PC-3 (cell line): ENCODE measurements at regions not wholly inside any gene's neighbourhood (a gene's known extent, or its start where the extent isn't known, plus 50 kb on each side); places are given as distances from the start of the nearest gene placed in this dataset.

ENCODE experiments used
- ATAC-seq: fragments of 200-7000 bp; cut with Tn5 transposase; 2 replicates; pipeline ENCODE4 v1.9.1; 2020; ENCODE audit warnings: mild to moderate bottlenecking, moderate library complexity
- BruUV-seq: library from RNA; stranded (reverse); fragments of 400-500 nt; replicated peaks from 2 replicates; lab custom pipeline; 2021; lab: Mats Ljungman, UMichigan
- CTCF ChIA-PET: fragments of 300-600 bp; sonication (Branson Sonifier 250); formaldehyde crosslinking; loops from one replicate; lab custom pipeline; 2022; ENCODE audit warnings: antibody characterized with exemption; lab: Charles Lee
- POLR2A ChIA-PET: fragments of 300-600 bp; sonication (Branson Sonifier 250); formaldehyde crosslinking; loops from one replicate; lab custom pipeline; 2022; ENCODE audit warnings: antibody characterized with exemption; ENCODE audit not compliant: unreplicated experiment; lab: Charles Lee
- DNase-seq: peaks from one replicate; pipeline ENCODE4 v3.0.0-alpha.2; 2015
- H2AFZ ChIP-seq: fragments of 300-600 bp; sonication (generic); 2 replicates; pipeline ENCODE4 v1.6.0; 2016; ENCODE audit warnings: antibody characterized with exemption, low read length
- H3F3A ChIP-seq: fragments of 300-600 bp; sonication (generic); one replicate; pipeline ENCODE4 v1.6.0; 2017; ENCODE audit warnings: antibody characterized with exemption, low read length, control low read depth, mild to moderate bottlenecking; ENCODE audit not compliant: unreplicated experiment
- H3K27ac ChIP-seq: fragments of 300-600 bp; sonication (generic); 2 replicates; pipeline ENCODE4 v1.5.1; 2016; ENCODE audit warnings: mild to moderate bottlenecking, low read length
- H3K27me3 ChIP-seq: fragments of 300-600 bp; sonication (generic); 2 replicates; pipeline ENCODE4 v1.6.1; 2016; ENCODE audit warnings: low read length, mixed read lengths
- H3K36me3 ChIP-seq: fragments of 300-600 bp; sonication (generic); 2 replicates; pipeline ENCODE4 v1.6.1; 2016; ENCODE audit warnings: low read depth, mixed run types, low read length, mixed read lengths
- H3K4me1 ChIP-seq: fragments of 300-600 bp; sonication (generic); 2 replicates; pipeline ENCODE4 v1.5.1; 2016; ENCODE audit warnings: low read length; ENCODE audit not compliant: insufficient read depth
- H3K4me2 ChIP-seq: fragments of 300-600 bp; sonication (generic); 2 replicates; pipeline ENCODE4 v1.6.0; 2016; ENCODE audit warnings: low read length
- H3K4me3 ChIP-seq: fragments of 300-600 bp; sonication (generic); 2 replicates; pipeline ENCODE4 v1.5.1; 2016; ENCODE audit warnings: mild to moderate bottlenecking, low read length, mixed read lengths
- H3K79me2 ChIP-seq: fragments of 300-600 bp; sonication (generic); 2 replicates; pipeline ENCODE4 v1.6.1; 2017; ENCODE audit warnings: low read length, mixed read lengths
- H3K9ac ChIP-seq: fragments of 300-600 bp; sonication (generic); 2 replicates; pipeline ENCODE4 v1.6.0; 2016; ENCODE audit warnings: mild to moderate bottlenecking, low read length
- H3K9me2 ChIP-seq: fragments of 300-600 bp; sonication (generic); replicated peaks from 2 replicates; pipeline ENCODE4 v1.6.1; 2016; ENCODE audit warnings: mixed run types, low read length, mixed read lengths
- H3K9me3 ChIP-seq: fragments of 300-600 bp; sonication (generic); 2 replicates; pipeline ENCODE4 v1.6.1; 2016; ENCODE audit warnings: low read length, mixed read lengths
- H4K20me1 ChIP-seq: fragments of 300-600 bp; sonication (generic); 2 replicates; pipeline ENCODE4 v1.6.1; 2016; ENCODE audit warnings: low read length, mixed read lengths
- CTCF ChIP-seq: fragments of 300-600 bp; sonication (generic); conservative IDR thresholded peaks from 2 replicates; pipeline ENCODE4 v1.5.1; 2017; ENCODE audit warnings: antibody characterized with exemption, low read depth, mild to moderate bottlenecking, low read length
- EZH2 ChIP-seq: fragments of 300-600 bp; sonication (generic); IDR thresholded peaks from one replicate; pipeline ENCODE4 v1.6.1; 2017; ENCODE audit warnings: antibody characterized with exemption, mild to moderate bottlenecking, low read length; ENCODE audit not compliant: unreplicated experiment
- EZH2phosphoT487 ChIP-seq: fragments of 300-600 bp; sonication (generic); IDR thresholded peaks from 2 replicates; pipeline ENCODE4 v1.6.1; 2018; ENCODE audit warnings: mild to moderate bottlenecking, antibody characterized with exemption, low read length, borderline replicate concordance
- intact Hi-C: fragments of 100-400 bp; cut with micrococcal nuclease; formaldehyde crosslinking; loops from 2 replicates; pipeline ENCODE4 v1.9.0; 2023

DNA sequence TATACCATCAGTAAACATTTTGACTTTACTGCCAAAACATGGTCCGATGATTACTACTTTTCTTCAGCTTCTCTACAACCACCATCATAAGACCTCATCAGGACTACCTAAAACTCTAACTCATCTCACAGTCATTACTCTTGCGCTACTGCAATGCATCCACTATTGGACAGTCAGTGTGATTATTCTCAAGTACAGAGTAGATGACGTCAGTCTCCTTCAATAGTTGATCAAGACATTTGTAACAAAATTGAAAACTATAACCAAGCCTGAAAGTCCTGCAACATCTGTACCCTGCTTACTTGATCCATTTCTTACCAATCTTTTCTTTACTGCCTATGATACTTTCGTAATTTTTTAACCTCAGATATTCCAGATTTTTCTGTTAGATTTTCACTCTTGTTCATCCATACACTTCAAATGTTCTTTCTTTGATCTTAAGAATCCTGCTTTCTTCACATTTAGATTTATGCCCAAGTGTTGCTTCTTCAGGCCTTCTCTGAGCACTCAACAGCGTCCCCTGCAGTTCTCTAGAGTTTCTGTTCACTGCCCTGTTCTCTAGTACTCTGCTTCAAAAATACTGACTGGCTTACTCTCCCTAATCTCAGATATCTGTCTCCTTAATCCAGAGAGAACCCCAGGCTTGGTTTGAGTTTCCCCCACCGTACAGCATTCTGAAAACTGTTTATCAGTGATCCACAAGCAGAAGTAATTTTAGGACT lies 1517.6 kb downstream of the STIM2 start:
- TF ChIP-seq CTCF (no peak), EZH2 (no peak), EZH2phosphoT487 (no peak)
- Histone ChIP-seq H4K20me1 (no peaks in the 10 kb centered on the region), H3K27me3 (no peaks in the 10 kb centered on the region), H3K36me3 (no peaks in the 10 kb centered on the region), H3K9ac (no peak overlapping the region), H3K9me3 (no peaks in the 10 kb centered on the region), H3K79me2 (no peaks in the 10 kb centered on the region), H3K9me2 (no peaks in the 10 kb centered on the region), H3K4me1 (no peaks in the 10 kb centered on the region), H3K4me3 (no peak overlapping the region), H3K4me2 (no peak overlapping the region), H3F3A (no peaks in the 10 kb centered on the region), H2AFZ (no peak overlapping the region), H3K27ac (no peak overlapping the region)
- DNase-seq (no peak), ATAC-seq (no peak)
- CTCF ChIA-PET: no interaction called here
- POLR2A ChIA-PET: no interaction called here
- intact Hi-C loops: no loop called here
- no TSS peak for BruUV-seq

DNA sequence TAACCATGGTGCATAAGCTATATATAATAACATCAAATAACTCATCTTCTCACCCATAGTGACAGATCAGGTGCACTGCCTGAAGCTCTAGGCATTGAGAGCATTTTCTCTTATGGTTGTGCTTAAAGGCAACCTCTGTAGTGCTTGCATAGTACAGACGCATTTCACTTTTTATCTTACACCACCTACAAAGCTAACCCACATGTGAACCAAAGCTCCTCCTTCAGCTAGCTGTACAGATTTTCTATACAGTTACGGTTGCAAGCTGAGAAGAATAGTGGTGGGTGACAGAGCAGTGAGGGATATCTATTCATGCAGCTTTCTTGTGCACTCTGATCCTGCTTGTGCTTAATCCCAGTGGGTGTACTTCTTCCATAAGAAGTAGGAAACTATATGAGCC lies 1525.2 kb downstream of the STIM2 start:
- TF ChIP-seq EZH2phosphoT487 (no peak), CTCF (no peak)
- H3K36me3 ChIP-seq: no peaks in the 10 kb centered on the region
- no peaks in the 10 kb centered on the region for H3K79me2 ChIP-seq
- no peaks in the 10 kb centered on the region for H3K4me1 ChIP-seq
- H2AFZ ChIP-seq: no peak overlapping the region
- no peak overlapping the region for H3K4me2 ChIP-seq
- no peaks in the 10 kb centered on the region for H4K20me1 ChIP-seq
- H3K27me3 ChIP-seq: no peaks in the 10 kb centered on the region
- H3K4me3 ChIP-seq: no peak overlapping the region
- no peak for DNase-seq
- no peak for ATAC-seq
- CTCF ChIA-PET: no interaction called here
- BruUV-seq: no TSS peak
- no peaks in the 10 kb centered on the region for H3K9me2 ChIP-seq
- H3K9me3 ChIP-seq: no peaks in the 10 kb centered on the region
- POLR2A ChIA-PET: no interaction called here
- intact Hi-C loops: no loop called here
- H3K9ac ChIP-seq: no peak overlapping the region
- H3K27ac ChIP-seq: no peak overlapping the region
- no peaks in the 10 kb centered on the region for H3F3A ChIP-seq

DNA sequence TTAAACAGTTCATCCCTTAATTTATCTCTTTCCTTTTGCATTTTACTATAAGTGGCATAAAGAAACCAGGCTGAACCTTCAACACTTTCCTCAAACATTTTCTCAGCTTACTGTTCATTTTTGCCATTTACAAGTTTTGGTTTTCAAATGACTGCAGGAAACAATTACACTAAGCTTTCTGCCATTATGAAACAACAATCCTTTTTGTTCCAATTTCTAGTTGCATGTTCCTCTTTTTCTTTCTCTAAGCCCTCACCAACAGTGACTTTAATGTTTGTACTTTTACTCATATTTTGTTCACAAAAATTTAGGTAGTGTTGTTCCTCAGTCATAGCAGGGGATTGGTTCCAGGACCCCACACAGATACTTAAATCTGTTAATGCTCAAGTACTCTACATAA lies 1526.1 kb downstream of the STIM2 start:
- BruUV-seq: no TSS peak
- CTCF ChIA-PET: no interaction called here
- no peak for TF ChIP-seq CTCF
- no peak for TF ChIP-seq EZH2phosphoT487
- no peak for TF ChIP-seq EZH2

More for the DNA sequence above, 1526.1 kb downstream of the STIM2 start:
- POLR2A ChIA-PET: no interaction called here
- Histone ChIP-seq H3K9me3 (no peaks in the 10 kb centered on the region), H3F3A (no peaks in the 10 kb centered on the region), H3K36me3 (no peaks in the 10 kb centered on the region), H3K4me1 (no peaks in the 10 kb centered on the region), H3K27me3 (no peaks in the 10 kb centered on the region), H3K4me3 (no peak overlapping the region), H3K9me2 (no peaks in the 10 kb centered on the region), H3K27ac (no peak overlapping the region), H3K79me2 (no peaks in the 10 kb centered on the region), H3K9ac (no peak overlapping the region), H3K4me2 (no peak overlapping the region), H2AFZ (no peak overlapping the region), H4K20me1 (no peaks in the 10 kb centered on the region)
- intact Hi-C loops: no loop called here
- ATAC-seq (no peak), DNase-seq (no peak)
